CD4-positive, alpha-beta T cell treated with Interleukin-4 for 1 hour (primary cell): ENCODE measurements at regions not wholly inside any gene's neighbourhood (a gene's known extent, or its start where the extent isn't known, plus 50 kb on each side); places are given as distances from the start of the nearest gene placed in this dataset.
A peak's percentile ranks its signal among the peaks of the same experiment; 100 is the strongest.

Source experiments
- DNase-seq, 2 donors: peaks; one replicate each; pipeline ENCODE4 v3.0.0-alpha.2; 2020 to 2022

GRCh38 chr6:21824431-21825177 is 231.1 kb downstream of the SOX4 start:
- no peak for DNase-seq

DNA sequence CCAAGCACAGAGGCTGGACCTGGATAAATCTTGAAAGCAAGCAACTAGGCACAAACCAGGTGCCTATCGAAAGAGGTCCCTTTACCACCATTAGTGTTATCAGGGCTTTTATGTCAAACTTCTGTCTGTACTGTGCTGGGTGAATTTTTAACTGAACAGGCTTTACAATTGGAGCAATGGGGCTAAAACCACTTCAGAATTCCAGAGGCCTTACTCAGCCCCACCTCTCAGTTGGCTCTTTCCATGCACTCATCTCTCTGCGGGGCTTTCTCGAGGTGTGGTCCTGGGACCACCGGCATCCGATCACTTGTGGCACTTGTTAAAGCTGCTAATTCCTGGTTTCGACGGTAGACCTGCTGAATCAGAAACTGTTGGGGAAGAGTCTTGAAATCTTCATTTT is 232.5 kb downstream of the SOX4 start:
- DNase-seq = no peak

DNA sequence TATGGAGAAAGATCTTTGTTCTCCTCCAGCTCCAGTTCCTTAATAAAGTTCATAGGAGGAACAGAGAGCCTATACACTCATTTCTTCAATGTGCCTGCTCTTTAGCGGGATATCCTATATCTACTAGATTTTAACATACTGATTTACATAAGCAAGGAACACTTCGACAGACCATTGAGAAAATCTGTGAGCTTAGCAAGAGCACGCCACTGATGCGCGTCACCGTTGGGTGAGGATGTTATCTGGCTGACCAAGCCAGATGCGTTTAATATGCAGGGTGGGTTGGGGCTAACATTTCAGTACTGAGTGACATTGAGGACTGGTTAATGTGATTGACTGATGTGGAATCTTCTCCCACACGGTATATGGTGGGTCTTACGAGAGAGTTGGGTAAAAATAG is 233.4 kb downstream of the SOX4 start:
- no peak for DNase-seq

- no peak for DNase-seq
These were observed 234.1 kb downstream of the SOX4 start for GRCh38 chr6:21827425-21828202.

DNA sequence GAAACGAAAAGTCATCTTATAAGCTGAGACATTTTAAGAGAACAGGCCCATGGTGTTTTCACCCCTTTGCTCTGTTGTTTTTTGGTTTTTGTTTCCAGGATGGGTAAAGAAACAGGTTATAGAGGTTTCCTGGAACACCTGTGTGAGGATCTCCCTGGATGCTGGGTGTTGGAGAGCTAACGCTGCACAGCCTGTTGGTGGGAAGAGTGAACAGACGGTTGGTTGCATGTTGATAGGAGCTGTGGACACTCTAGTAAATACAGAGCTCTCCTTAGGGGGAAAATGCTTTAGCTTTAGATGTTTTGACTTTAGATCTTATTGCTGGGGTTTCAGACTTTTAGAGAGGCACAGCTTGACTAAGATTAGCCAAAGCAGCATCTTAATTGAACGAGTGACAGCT is 235.2 kb downstream of the SOX4 start:
- DNase-seq = no peak

DNA sequence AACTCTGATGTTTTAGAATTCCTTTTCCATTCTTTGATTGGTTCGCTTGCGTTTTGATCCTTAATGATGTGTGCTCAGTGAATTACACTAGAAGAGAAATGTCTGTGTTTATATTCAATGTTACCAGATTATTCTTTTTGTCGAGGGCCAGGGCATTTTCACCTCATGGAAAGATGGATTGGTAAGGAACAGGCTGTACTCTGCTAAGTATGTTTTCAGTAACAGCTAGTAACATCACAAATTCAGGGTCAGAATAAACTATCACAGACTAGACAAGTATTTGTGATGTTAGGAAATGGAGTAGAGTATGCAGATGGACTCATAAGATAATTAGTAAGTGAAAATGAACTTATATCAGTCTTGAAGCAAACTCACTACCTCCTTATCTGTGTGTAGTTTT is 235.6 kb downstream of the SOX4 start:
- DNase-seq = no peak

- no peak for DNase-seq
These were observed 238.2 kb downstream of the SOX4 start for GRCh38 chr6:21831521-21832291.

DNA sequence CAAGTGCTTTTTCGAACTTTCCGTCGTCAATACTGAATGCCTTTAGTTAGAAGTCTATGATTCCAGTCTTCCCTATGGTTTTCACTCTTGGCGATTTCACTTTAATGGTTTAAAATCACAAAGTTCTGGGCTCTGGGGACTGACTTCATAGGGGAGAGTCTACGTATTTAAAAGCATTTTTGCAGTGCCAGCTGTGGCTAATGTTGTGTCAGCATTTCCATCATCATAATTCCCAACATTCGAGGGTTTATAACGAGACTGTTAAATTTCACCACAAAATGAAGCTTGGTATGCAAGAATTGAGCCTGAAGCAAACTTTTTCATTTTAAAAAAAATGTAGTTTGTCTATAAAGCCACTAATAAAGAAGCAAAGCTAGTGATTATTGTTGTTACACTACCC is 242.7 kb downstream of the SOX4 start:
- DNase-seq = no peak

DNA sequence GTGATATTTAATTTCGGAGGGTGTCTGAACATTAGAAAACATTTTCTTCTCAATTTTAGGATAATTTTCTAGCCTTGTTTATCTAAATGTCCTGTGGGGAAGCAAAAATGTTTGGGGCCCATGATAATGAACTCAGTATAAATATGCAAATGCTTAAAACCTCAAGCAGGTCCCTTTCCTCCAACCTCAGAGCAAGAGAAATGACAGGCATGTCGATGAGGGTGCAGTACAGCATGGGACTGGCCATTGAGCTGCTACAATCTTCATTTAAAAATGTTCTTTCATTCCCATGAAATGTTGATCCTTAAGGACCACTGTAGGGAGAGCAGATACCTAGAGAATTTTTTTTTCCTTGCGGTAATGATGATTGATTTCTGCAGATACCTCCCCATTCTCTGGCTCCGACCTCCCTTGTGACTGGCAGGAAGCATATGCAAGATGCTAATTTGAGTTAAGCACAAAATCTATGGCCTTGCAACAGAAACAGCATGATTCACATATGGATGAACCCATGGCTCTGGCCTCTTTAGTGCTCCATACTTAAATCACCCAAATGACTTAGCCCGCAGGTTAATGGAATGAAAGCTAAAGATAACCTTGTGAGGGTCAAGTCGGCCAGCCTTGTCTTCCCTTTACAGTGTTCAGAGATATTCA is 243.3 kb downstream of the SOX4 start:
- no peak for DNase-seq

DNA sequence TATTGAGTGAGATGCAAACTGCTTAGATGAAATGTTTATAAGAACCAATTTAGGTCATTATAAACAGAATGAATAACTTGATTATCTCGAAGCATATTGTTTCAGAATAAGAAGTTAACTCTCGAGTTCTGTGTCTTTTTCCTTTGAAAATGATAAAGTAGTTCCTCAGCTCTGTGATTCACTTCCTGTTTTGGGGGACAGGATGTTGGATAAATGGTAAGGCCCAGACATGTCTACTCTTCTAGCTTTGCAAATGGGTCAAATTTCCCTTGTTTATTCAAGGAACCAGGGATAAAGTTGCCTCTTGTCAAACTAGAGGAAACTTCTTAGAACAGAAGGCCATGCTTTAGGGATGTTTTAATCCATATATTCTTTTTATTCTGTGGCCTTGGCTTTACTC is 246.9 kb downstream of the SOX4 start:
- no peak for DNase-seq

DNA sequence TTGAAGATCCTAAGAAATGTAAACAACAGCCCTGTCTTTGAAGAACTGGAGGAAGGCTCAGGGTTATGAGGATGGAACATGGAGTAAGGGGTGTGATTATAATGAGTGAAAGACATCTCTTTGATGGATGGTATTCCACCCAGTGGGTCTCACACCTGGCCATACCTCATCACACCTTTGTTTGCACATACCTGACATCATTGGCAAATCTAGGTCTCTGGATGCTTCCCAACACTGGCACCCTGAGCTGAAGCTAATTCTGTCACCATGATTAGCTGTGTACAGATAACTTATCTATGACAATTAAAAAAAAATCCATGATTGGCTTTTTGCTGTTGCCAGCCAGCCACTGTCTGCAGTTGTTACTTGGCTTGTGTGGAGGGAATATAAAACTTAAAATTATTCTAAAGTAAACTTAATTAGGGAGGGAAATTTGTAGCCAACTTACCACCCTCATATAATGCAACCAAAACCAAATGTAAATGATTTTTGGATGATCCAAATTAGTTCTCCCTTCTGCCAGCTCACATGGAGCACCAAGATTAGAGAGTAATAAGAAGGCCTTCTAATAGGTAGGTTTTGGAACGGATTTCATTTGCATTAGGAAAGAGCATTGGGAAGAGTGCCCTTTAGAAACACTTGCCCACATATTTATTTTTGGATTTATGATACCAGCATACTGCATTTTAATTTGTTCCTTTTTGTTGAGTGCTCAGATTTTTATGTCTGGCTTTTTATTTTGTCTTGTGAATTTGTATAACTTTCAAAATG is 249.5 kb downstream of the SOX4 start:
- DNase-seq = no peak

GRCh38 chr6:21844120-21844917 is 250.8 kb downstream of the SOX4 start:
- DNase-seq = no peak

- DNase-seq = no peak
These were observed 251.5 kb downstream of the SOX4 start for GRCh38 chr6:21845018-21845417.

DNA sequence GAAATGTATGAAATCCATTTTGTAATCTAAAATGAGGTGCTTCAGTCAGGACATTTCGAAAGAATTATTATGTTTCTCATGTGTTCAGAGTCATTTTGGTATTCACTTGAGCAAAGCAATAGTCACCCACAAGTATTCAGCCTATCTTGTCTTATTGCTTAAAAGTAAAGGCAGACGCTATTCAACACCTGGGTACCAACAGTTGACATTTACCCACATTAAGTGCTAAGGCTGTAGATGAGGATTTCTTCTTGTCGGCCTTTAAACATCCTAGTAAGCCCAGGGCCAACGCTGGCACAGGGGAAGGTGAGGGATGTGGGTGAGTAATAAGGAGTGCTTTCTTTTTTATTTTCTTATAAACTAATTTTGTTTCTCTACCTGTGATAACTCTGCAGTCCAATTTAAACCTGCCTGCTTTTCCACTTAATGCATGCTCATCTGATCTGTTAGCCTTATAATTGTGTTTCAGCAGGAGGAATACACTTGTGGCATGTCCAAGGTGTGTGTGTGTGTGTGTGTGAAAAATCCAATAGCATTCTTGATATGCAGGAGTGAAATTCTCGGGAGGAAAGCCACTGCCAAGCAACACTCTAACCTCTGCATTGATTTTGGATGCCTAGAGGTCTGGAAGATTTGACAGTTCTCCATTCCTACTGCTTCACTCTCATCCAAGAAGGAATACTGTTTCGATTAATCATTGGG is 252.0 kb downstream of the SOX4 start:
- DNase-seq = no peak

DNA sequence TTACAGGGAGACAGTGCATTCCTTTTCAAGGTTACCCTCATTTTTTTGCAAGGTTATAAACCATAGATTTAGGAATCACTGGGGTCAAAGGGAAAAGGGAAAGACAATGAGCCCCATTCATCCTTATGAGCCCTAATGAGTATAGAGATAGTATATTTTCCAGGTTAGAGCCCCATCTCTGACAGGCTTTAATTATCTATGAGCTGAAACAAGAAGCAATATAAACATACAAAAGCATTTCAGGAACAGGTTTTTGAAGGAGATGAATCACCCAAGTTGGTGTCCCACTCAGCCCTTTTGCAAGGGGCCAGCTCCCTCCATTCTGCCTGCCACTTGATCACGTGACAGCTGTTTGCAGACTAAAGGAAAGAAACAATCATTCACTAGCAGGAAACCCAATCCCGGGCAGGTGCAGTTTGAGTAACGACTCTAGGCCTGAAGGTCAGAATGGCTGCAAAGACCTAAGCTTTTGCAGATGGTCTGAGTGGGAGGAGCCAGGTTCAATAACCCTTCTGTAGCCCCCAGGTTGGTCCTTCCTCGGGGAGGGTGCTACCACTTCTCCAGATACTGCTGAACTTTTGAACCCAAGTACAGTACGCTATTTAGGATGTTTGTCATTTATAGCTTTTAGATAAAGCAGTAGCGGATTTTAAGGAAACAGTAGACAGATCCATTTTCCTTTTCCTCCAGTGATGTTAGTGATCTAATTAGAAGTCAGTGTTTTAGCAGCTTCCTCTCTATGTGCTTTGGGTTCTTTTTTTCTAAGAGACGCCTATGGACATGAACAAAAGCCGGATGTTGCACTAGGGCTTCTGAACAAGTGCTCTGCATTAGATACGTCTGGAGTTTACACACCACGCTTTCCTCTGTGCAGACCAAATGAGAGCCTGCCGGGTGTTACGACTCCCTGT is 253.2 kb downstream of the SOX4 start:
- DNase-seq = no peak

DNA sequence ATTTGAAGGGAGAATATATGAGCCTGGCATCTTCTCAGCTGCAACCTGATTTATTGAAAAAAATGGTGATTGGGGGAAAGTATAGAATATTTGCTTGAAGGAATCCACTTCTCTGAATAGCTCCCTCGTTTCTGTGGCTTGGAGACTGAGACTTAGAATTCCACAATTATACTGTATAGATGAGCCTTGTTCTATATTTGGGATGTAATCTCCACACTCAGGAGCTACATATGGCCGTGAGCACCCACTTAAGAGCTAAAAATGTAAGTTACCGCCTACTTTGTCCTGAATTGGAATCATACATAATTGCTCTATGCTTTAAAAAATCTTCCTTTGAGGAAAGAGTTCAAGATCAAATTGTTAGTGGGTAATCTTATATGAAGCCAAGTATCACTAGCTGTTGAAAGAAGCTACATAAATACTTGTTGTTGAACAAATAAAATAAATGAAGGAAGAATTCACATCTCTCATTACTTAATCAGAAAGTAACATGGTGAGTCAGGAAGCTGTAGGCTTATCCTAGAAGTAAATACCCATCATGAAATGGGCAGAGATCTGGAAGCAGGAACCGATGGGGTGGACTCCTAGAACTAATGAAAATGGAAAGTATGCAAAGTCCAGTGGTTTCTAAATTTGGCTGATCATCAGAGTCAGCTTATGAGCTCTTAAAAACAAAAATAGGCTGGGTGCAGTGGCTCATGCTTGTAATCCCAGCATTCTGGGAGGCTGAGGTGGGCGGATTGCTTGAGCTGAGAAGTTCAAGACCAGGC is 254.3 kb downstream of the SOX4 start:
- no peak for DNase-seq

DNA sequence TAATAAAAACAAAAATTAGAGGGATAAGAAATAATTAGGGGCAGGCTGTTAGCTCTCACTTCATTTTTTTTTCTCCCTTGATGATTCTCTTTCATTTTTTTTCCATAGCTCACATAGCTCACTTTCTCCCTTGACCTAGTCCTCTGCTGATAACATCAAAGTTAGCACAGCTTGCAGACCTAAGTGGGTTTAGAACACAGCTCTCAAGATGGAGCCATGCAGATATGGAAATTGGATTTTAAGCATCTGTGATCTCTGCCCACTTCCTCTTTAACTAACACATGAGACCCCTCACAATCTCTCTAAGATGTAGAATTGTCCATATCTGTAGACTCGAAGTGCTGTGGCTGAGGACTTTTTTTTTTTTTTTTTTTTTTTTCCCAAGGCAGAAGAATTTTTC is 257.1 kb downstream of the SOX4 start:
- no peak for DNase-seq

- peak in 1 of 2 donors; percentile 50 for DNase-seq
These were observed 262.4 kb downstream of the SOX4 start for GRCh38 chr6:21855811-21856455.
